Posterior vena cava (tissue), 2 donors: ENCODE measurements at regions not wholly inside any gene's neighbourhood (a gene's known extent, or its start where the extent isn't known, plus 50 kb on each side); places are given as distances from the start of the nearest gene placed in this dataset.

Experiments
- DNase-seq: peaks from one replicate; pipeline ENCODE4 v3.0.0-alpha.2; 2020; ENCODE audit warnings: low spot score
- intact Hi-C, 2 donors: fragments of 100-400 bp; cut with DNase I; formaldehyde crosslinking; loops; one replicate each; pipeline versions ENCODE4 v1.14.1 to v1.14.2; 2022 to 2023
- donor health status: DM: yes; HTN: yes; CAD: no.
- donor health status: DM: yes; HTN: yes; CAD: no.

DNA sequence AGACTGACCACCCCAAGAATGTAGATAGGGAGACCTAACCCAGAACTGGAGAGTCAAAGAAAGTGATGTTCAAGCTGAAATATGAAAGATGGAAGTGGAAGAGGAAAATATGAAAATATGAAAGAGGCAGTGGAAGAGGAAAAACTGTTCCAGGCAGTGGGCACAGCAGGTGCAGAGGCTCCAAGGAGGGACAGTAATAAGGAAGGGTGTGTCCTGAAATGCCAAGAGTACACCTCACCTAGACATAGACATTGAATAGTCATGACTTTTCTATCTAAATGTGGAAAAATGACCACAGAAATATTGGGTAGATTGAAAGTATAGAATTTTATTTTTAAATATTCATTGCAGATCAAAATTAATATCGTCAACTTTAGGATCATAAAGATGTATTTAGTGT lies 161.7 kb upstream of the USP24 start:
- DNase-seq, result no peak
- intact Hi-C loops, result loop anchor here in 1 of 2 donors (10.0 kb wide), 1 partner anchor 1208 kb away; no protein-coding TSS in a partner anchor

DNA sequence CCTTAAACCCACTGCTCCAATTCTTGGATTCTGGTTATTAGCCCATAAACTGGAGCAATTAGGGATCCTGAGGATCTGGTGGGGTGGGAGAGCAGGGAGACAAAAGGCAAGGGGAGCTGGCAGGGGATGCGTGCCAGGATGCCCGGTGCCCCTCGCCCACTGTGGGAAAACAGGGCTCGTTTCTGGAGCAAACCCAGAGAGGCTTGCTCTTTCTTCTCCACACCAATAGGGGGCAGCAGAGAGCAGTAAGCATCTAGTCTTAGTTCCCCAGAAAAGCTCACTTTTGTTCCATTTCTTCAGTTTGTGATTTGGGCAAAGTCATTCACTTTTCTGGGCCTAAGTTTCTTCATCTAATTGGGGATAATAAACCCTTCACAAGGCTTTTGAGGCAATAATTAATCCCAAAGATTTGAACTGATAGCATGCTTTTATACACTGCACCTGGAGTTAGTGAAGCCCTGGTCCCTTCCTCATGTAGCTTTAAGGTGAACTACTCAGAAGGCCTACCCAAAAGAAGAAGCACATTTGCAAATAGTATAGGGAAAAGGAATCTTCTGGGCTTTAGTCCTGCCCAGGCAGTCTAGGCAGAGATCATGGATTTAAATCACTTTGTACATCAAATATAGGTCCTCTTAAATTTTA lies 160.6 kb upstream of the USP24 start:
- DNase-seq, result no peak

DNA sequence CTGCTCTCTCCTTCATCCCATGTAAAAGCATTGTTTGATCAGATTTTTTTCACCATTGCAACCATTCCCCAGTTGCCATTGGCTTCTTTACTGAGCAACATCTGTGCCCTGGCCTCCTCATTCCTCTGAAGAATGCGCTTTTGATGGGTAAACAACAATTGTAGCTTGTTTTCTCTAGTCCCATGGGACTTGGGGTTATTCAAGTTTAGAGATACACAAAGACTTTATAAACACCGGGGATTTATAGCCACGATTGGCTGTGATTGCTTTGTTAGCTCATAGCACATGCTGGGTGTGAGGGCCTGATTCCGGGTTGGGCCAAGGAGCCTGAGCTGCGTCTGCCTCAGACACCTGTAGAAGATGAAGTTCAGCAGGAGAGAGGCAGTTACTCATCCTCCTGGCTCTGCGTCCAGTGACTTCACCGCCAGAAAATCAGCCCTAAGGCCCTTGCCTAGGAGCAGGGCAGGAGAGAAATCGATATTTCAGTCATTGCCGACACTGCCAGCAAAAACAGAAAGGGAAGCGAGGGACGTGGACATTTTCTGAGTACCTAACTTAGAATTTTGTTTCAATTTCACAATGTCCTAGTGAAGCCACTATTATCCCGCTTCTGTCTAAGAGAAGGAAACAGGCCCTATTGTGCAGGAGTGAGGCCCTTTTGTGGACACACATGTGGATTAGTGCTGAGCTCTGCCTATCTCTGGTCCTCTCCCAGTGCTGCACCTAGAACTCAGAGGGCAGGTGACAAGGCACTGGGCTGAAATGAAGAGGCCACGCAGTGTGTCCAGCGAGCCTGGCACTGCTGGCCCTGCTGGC lies 159.8 kb upstream of the USP24 start:
- DNase-seq, result no peak
- intact Hi-C loops, result loop anchor here in 1 of 2 donors (10.0 kb wide), 1 partner anchor 1210 kb away; no protein-coding TSS in a partner anchor

More for the DNA sequence above, 160.6 kb upstream of the USP24 start:
- intact Hi-C loops, result loop anchor here in 1 of 2 donors (10.0 kb wide), 1 partner anchor 1209 kb away; no protein-coding TSS in a partner anchor

DNA sequence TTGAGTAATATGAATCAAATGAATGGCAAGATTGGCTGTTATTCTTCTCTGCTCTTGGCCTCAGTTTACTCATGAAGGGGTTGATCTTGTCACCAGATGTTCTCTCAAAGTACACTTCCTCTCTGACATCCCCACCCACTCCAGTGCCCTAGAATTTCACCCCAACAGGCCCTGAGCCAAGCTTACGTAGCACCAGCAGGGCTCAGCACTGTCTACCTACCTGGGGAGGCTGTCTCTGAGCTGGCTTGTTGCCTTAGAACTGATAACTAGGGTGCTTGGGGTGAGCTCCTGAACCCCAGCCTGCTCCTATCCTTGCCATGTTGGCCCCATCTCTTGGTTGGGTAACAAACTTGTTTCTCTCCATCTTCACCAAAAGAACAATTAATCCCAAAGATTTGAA lies 159.1 kb upstream of the USP24 start:
- no peak for DNase-seq
- intact Hi-C loops, result loop anchor here in 1 of 2 donors (10.0 kb wide), 1 partner anchor 1211 kb away; no protein-coding TSS in a partner anchor

DNA sequence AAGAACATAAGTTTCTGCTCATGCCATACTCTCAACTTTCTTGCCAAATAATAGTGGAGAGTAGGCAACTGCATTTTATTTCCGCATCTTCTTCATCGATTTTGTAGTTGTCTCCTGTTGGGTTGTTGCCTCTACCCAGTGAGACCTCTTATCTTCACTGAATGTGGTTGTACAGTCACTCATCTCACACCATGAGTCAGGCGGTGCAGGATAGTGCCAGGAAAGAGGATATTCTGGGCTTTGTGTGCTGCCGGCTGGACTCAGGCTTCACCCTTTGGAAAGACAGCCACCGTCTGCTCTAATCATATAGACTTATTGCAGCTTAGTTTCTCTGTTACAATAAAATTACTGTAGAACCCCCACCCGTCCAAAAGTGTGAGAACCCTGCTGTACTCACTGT lies 154.3 kb upstream of the USP24 start:
- intact Hi-C loops, result no loop called here
- no peak for DNase-seq

DNA sequence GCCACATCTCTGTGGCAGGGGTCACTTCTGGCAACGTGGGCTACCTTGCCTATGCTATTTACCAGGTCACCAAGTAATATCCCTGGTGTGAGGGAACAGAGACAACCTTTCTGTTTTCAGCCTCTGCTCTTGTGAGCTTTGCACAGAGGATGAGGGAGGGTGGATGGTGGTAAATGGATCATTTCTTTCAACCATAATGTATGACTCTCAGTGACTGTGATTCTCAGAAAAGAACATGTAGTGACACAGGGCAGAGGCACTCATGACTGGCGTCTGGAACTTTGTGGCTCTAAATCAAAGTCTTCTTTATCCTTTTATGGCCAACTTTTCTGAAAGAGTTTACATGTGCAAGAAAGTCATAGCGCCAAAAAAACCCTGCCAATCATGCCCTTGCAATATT lies 153.5 kb upstream of the USP24 start:
- intact Hi-C loops, result no loop called here
- no peak for DNase-seq

DNA sequence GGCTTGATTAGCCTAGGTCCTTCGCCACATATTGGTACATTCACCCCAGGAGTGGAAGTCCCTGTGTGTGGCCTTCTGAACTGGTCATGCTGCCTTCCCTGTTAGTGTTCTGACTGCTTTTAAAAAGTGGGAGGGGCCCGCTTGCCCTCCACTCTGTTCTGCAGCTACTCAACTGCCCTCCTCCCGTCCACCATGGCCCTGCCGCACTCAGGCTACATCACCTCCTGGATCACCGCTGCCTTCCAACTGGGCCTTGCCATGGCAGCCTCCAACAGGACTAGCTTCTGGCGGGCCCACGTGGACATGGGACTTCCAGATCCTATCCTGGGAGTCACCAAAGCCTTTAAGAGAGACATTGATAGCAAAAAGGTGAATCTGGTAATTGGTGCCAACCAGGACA lies 152.1 kb upstream of the USP24 start:
- DNase-seq, result no peak
- intact Hi-C loops, result no loop called here

DNA sequence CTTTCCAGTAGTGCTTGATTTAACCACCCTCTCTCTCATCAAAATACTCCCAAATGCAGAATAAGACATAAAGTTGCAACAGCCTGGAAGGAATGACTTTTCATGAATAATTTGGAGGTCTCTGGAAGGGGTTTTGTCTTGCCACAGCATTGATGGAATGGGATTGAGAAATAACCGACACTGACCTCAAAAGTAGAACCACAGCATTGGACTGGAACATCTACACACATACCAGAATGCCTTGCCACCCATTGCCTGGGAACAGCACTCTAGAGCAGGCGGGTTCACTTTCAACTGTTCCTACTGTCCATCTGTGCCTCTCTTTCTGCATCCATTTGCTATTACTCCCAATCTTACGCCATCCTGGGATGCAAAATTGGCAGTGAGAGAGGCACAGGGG lies 149.1 kb upstream of the USP24 start:
- intact Hi-C loops, result loop anchor here in 1 of 2 donors (2.0 kb wide), 1 partner anchor 61 kb away; no protein-coding TSS in a partner anchor
- no peak for DNase-seq

DNA sequence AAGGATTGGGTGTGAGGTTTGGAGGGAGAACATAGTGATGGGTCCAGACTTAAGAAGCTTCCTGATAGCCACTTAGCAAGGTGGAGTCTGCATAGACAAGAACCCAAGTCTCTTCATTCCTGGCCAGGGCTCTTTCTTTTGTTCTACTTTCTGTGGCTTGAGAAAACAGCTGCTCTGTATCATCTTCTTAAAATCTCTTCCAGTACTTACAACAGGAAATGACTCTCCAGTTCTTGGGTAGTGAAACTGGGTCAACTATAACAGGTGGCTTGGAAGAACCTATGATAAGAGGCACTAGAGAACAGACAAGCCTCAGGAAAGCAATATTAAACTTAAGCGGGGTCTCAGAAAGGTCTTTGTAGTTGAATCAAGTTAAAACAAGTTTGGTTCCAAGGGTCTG lies 148.1 kb upstream of the USP24 start:
- intact Hi-C loops, result no loop called here
- no peak for DNase-seq

DNA sequence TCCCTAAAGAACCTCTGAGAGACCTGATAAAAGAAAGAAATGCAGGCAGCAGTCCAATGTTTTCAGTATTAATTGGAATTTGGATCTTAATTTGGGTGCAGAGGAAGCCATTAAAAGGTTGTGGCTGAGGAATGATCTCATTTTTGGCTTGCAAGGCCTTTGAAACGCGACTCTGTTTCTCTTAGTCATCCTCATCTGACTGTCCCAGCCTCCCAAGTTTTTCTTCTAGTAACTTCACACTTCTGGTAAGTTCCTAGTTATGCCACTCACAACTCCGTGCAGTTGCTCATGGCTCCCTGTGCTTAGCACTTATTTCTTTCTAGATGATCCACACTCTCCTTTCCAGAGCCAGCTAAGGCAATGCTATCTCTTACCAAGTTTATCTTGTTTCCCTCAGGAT lies 147.4 kb upstream of the USP24 start:
- intact Hi-C loops, result no loop called here
- no peak for DNase-seq

DNA sequence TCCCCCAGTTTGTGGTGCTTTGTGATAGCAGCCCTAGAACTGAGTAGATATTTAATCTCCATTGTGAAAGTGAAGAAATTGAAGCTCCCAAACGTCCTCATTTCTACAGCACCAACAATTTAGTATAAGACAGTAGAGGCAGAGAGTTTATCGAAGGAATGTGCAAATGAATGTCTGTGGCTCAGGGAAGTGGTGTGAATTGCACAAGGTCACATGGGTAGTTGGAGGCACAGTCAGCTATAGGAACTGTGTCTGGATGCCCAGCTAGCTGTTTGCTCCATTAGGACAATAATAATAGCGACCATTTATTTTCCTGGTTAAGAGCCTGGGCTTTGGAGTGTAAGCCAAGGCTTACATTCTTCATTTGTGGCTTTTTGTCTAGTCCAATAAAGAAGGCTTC lies 144.4 kb upstream of the USP24 start:
- DNase-seq, result no peak
- intact Hi-C loops, result no loop called here

DNA sequence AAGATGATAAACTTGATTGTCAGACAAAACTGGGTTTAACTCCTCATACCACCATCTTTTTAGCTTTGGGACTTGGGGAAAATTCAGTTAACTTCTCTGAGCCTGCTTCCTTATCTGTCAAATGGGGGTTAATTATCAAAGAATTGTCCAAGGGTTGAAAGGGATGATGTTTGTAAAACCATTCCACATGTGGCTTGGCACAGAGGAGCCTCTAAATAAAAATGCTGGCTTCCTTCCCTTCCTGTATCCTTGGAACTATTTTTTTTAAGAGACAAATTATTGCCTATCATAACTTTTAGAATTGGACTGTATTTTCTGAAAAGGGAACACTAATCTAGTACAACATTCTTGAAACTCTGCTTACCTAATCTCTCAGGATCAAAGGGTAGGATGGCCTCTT lies 143.4 kb upstream of the USP24 start:
- intact Hi-C loops, result no loop called here
- DNase-seq, result no peak

DNA sequence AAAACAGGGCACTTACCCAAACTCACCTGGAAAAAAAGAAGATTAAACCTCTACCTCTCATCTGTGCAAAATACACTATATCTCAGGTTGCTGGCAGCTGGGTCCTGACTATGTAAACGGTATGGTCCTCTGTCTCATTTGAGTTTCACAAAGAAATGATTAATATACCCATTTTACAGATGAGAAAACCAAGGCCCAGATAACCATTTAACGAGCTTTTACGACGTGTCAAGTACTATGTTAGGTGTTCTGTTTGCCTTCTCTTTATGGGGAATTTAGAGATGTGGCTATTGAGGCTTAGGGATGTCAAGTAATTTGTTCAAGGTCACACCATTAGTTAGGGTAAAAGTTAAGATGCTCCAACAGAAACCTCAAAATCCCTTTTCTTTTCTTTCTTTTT lies 140.4 kb upstream of the USP24 start:
- DNase-seq, result no peak
- intact Hi-C loops, result no loop called here

DNA sequence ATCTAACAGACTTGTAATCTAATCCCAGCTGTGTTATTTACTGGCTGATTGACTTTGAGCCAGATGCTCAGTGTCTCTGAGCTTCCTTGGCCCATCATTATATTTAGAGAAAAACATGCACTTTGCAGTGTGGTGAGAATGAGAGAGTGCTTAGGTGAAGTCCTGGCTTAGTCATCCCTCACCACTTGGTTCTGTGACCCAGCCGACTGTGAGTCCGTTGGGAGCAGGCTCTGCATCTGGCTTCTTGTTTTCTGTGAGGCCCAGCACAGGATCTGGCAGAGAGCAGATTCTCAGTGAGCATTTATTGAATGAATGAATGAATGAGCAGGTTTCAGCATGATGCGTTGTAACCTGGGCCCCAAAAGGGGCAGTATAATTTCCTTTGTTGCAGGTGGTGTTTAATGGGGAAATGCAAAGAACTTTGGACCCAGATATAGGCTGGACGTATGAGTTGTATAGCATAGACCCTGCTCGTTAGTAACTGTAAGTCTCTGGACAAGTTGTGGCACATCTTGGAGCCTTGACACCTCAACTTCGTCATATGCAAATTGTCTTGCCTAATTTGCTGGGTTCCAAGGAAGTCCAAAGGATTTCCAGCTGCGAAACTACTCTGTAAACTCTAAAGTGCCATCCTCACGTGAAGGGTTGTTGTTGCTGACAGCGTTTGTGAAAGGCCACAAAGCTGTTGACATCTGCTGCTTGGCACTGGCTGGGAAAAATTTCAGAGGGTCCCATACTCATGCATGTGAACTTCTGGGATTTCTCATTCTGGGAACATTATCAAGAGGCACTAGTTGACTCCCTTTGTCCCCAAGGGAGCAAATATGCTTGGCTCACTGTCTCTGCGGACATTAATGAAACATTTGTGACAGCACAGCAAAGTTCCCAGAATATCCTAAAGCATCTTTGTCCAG lies 138.8 kb upstream of the USP24 start:
- no peak for DNase-seq
- intact Hi-C loops, result no loop called here

DNA sequence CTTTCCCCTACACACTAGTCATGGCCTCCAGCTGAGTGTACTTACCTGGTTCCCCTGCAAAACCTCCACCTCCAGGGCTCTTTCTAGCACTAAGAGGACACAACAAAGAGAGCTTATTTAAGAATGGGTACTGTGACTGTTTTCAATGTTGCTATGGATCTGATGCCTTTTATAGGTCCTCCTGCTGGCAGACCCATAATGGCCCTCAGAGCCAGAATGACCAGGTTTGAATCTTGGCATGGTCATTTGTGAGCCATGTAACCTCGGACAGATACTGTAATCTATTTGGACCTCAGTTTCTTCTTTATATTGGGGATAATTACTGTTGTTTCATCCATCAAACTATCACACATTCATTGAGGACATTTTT lies 137.6 kb upstream of the USP24 start:
- intact Hi-C loops, result no loop called here
- no peak for DNase-seq

DNA sequence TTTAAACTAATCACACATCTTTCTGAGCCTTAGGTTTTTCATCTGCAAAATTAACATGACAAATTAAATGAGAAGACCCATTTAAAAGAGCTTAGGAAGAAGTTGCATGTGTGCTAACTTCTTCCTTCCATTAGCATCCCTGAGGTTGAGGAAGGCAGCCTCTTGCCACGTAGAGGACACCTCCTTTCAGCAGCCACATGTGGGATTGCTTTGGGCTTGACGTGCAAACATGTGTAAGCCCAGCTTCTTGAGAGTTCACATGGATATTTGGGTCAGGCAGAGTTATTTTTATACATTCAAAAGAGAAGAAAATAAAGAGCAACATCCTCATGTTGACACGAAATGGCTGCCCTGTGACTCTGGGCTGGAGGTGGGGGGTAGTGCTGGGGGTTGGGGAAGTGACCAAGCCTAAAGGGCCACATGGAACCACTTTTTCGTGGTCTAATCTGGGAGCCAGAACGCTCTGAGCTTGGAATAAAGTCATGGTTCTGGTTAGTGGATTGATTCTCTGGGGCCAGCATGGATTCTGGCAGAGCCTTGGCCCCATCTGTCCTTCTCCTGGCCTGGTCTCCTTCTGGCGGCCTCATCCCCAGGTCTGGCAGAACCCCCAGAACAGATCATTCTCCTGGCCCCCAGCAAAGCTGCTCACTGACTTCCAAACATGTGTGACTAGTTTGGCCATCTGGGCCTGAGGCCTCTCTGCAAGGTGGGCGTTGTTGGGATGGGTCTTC lies 137.1 kb upstream of the USP24 start:
- intact Hi-C loops, result no loop called here
- no peak for DNase-seq

DNA sequence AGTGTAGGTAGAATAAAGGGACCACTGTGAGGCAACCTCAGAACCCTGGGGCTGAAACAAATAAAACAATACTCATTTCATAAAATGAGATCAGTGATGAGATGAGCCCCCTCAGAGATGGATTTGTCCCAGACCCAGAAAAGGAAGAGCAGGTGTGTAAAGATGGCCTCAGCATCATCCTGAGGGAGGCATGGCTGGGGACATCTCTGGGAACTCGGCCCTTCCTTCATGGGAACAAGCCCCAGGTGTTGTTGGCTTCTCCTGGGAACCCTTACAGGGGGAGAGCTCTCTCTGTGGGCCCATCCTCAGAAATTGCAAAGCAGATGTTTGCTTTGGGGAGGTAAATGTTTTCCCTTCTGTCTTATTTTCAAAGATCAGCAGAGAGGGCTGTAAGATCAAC lies 133.2 kb upstream of the USP24 start:
- intact Hi-C loops, result no loop called here
- no peak for DNase-seq

DNA sequence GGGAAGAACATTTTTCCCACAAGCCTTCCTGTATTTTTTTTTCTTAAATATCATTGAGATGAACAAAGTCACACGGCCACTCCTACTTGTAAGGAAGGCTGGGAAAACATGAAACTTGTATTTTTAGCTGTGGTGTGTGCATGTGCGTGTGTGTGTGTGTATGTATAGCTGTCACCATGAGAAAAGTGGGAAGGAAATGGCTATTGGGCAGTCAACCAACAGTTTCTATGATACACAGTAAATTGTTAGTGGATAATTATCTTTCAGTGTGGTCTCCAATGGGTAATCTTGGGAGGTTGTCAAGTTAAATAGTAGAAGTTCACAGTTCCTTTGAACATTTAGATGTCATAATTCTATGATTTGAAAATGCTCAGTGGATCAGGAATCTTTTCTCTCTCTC lies 132.7 kb upstream of the USP24 start:
- intact Hi-C loops, result no loop called here
- no peak for DNase-seq

DNA sequence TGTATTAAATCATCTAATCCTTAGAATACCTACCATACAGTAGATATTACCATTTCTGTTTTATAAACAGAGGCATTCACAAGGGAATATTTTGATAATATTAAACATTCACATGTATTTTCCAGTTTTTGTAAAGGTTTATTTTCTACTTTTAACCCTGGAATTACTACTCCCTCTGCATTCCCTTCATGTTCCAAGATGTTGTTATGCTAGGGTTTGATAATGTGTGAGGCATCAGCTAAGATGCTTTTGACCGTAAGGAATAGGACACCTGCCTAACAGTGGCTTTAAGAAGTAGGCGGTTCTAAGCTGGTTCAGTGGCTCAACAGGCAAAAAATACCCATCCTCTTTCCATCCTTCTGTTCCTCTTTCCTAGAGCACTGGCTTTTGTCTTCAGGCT lies 131.9 kb upstream of the USP24 start:
- intact Hi-C loops, result no loop called here
- DNase-seq, result no peak
